HG02840 (cell line): ENCODE measurements at regions not wholly inside any gene's neighbourhood (a gene's known extent, or its start where the extent isn't known, plus 50 kb on each side); places are given as distances from the start of the nearest gene placed in this dataset.

Experiments
- ATAC-seq: cut with Tn5 transposase; IDR thresholded peaks from one replicate; pipeline ENCODE4 v1.9.1; 2021; ENCODE audit warnings: mild to moderate bottlenecking, moderate library complexity, moderate number of reproducible peaks; ENCODE audit not compliant: unreplicated experiment, low FRiP score

DNA sequence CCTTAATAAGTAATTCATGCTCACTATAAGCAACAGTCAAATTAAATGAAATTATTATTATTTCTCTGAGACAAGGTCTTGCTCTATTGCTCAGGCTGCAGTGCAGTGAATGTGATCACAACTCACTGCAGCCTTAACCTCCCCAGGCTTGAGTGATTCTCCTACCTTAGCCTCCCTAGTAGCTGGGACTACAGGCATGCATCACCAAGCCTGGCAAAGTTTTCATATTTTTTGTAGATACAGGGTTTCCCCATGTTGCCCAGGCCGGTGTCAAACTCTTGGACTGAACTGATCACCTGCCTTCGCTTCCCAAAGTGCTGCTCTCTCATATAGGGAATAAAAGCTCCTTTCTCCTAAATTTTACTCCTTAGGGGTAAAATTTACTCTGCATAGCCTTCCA is 74.9 kb upstream of the GAREM1 start:
- no peak for ATAC-seq

DNA sequence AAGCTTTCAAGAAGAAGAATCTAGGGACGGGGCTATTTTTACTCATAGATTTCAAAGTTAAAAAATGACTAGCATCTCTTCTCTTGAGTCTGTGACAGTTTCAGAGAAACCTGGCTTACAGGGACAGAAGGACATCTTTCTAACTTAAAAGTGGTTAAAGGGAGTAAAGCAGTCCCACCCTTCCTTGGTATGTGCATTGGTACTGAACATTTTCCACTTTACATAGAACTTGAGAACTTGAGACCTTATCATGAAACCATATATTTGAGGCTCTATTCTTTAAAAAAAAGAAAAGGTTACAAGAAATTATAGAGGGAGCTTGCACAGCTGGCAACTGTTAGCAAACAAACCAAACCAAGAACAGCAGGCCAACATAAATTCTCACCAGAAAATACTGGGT is 73.4 kb upstream of the GAREM1 start:
- no peak for ATAC-seq

DNA sequence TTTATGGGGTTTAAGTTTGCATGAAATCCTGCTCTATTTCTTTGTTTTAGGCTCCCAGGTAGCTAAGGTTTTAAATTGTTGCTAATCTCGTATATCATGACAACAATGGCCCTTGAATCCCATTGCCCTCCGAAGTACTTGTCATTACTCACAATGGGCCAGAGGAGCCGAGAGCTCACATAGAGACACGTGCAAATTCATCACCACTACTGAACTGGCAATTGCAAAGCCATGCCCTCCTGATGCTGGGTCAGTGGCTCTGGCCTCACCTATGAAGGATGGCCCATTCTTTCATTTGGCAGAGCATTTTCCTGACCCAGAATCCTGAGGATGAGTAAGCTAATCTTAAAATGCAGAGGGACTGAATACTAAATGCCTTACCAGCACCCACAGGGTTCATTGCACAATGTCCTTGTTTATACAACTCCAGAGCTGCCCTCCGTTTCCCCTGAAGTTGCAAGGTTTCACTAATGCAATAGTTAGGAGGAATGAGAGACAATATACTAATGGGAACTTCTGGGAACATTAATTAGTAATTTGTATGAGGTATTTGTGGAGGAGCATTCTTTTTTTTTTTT is 71.6 kb upstream of the GAREM1 start:
- ATAC-seq: no peak

DNA sequence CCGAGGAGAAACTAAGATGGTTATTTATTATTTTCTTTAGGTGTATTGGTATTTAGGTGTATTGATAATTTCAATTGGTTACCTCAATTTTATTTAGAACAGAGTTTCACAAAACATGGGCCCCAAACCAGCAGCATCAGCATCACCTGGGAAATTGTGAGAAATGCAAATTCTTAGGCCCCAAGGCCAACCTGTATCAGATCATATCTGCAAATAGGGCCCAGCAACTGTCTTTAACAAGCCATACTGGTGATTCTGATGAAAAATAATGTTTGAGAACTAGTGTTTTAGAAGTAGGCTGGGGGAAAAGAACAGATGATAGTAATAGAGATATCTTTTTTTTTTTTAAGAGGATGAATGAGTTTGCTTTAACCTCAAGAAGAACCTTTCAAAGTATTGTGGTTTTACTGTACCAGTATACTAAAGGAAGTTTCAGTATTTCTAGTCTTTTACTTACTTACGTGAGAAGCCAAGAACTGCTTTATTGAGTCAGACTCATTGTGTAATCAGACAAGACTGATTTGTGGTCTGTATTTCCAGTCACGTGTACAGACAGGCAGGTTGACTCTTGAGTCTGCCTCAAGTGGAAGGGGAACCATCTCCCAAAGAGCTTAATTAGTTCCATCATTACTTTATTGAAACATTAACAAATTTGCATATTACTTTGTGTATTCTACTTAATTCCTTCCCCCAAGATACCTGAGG is 60.4 kb upstream of the GAREM1 start:
- peak; percentile 83 for ATAC-seq

DNA sequence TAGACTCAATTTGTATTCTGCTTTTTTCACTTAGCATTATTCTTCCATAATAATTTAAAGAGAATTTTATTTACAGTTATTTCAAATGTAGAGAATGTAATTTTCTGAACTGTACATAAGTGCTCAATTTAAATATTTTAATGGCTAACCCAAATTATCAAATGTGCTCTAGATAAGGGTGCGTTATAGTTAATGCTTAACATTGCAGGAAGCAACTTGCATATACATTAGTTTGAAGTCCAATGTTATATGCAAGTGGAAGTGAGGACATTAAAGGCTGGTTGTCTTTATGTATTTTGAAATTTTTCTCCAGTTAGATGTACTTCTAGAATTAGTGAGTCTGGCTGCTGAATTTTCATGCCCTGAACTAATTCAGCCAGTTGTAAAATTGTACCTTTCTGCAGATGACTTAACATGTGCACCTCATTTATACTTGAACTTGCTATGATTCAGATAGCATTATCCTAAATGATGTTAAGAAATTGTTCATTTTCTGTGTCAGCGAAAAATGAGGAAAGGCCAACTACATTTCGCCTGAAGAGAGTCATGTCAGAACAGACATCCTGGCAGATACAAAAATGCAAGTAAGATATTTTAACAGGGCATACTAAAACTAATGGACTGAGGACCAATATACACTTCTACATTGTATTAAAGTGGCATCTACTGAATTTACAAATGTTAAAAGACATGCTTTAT is 59.2 kb upstream of the GAREM1 start:
- no peak for ATAC-seq

DNA sequence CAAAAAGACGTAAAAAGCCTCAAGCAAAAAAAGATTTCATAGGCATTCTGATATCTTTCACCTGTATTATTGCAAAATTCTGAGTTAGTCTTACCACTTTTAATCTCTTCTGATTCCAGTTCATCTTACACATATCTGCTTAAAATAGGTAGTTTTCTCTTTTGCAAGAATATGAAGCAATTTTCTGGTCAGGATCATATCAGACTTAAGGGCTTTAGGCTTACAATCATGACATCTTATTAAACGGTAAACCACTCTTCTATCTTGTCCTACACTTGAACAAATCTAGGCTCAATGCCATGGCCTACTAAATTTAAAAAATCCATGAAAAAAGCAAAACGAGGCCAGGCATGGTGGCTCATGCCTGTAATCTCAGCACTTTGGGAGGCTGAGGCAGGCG is 50.1 kb upstream of the GAREM1 start:
- ATAC-seq: no peak
